ENCODE measurements at regions not wholly inside any gene's neighbourhood (a gene's known extent, or its start where the extent isn't known, plus 50 kb on each side); places are given as distances from the start of the nearest gene placed in this dataset.

- Histone ChIP-seq H3K9ac (replicated peaks in 1 of 4; ENCODE audit: extremely low read depth in 1 of 4, low read depth in 3 of 4, low read length in 3 of 4) (no peak overlapping the region), H3K79me1 (ENCODE audit: low read depth, low read length) (no peaks in the 10 kb centered on the region), H3K56ac (replicated peaks; ENCODE audit: insufficient read length, low read depth, low read length) (no peak overlapping the region), H3K14ac (ENCODE audit: insufficient read length) (no peak overlapping the region), H3K4me1 (replicated peaks in 1 of 4; ENCODE audit: control insufficient read depth in 3 of 4, insufficient read depth in 4 of 4, low read length in 3 of 4) (peaks cover 0 to 6% (median 0%) of the 10 kb centered on the region in 4 experiments; a peak in 2 of 7 replicates), H3K4ac (replicated peaks; ENCODE audit: insufficient read length, low read depth, low read length) (no peak overlapping the region), H3K4me3 (ENCODE audit: extremely low read depth in 1 of 4, insufficient read depth in 2 of 4, low read depth in 3 of 4, low read length in 4 of 4) (peak overlapping the region in 2 of 4 experiments; percentile 6 to 24; a peak in 4 of 8 replicates), H2BK5ac (ENCODE audit: low read depth, low read length) (no peak overlapping the region), H2AFZ (ENCODE audit: low read length) (0 out of 2 replicates have a peak overlapping the region, but pooled peaks have one; percentile 73), H4K20me1 (replicated peaks in 1 of 2; ENCODE audit: control insufficient read depth in 1 of 2, insufficient read depth in 2 of 2, low read length in 2 of 2) (peaks cover 0 to 3% of the 10 kb centered on the region in 2 experiments), H2BK20ac (ENCODE audit: low read length) (no peak overlapping the region), H3K27me3 (replicated peaks in 1 of 4; ENCODE audit: control insufficient read depth in 3 of 4, extremely low read depth in 1 of 4, insufficient read depth in 3 of 4, low read length in 3 of 4) (peaks cover 0 to 8% (median 5%) of the 10 kb centered on the region in 4 experiments; a peak in 5 of 7 replicates), H3K9me3 (ENCODE audit: insufficient read depth in 2 of 2, low read depth in 1 of 2, low read length in 1 of 2) (no peaks in the 10 kb centered on the region), H2BK12ac (ENCODE audit: low read depth, low read length) (no peak overlapping the region), H2BK15ac (ENCODE audit: low read length) (no peak overlapping the region), H3K36me3 (ENCODE audit: control insufficient read depth in 2 of 4, insufficient read depth in 4 of 4, low read length in 3 of 4) (no peaks in the 10 kb centered on the region), H3K23me2 (ENCODE audit: low read depth, low read length) (no peaks in the 10 kb centered on the region), H3K4me2 (ENCODE audit: insufficient read depth in 1 of 2, low read depth in 2 of 2, low read length in 2 of 2) (peak overlapping the region; percentile 38 to 42; a peak in 3 of 4 replicates), H4K5ac (ENCODE audit: insufficient read length, low read depth, low read length) (no peak overlapping the region), H3K18ac (ENCODE audit: extremely low read depth, low read length) (no peak overlapping the region), H2AK5ac (ENCODE audit: low read depth, low read length) (no peak overlapping the region), H2BK120ac (replicated peaks; ENCODE audit: low read depth, low read length) (no peak overlapping the region), H3K79me2 (ENCODE audit: control insufficient read depth in 1 of 2, insufficient read depth in 2 of 2, low read length in 2 of 2) (no peaks in the 10 kb centered on the region), H4K91ac (replicated peaks; ENCODE audit: insufficient read length, low read length) (no peak overlapping the region), H3K23ac (ENCODE audit: insufficient read length) (no peak overlapping the region), H3K27ac (ENCODE audit: low read depth, low read length) (no peak overlapping the region), H4K8ac (ENCODE audit: extremely low read depth, insufficient read depth, low read length) (no peak overlapping the region; the same call in 1 of the 2 replicates)
- FAIRE-seq (no peak), DNase-seq (ENCODE audit: low read depth in 1 of 2, low spot score in 2 of 2) (peak in 1 of 2 experiments; percentile 87)
- CTCF ChIA-PET (ENCODE audit: partially characterized antibody): interaction anchor here (0.7 to 6.1 kb wide), 14 partner anchors 9 to 660 kb away, joined by 3 to 86 read pairs (median 4); no protein-coding TSS in a partner anchor
- 20% methylated on average over 27 of the region's 31 CpGs; no CpG with 5 or more reads in 1 of the 2 experiments for whole genome bisulfite sequencing, 2 experiments (ENCODE audit: extremely low coverage in 1 of 2, insufficient coverage in 1 of 2, insufficient read length in 1 of 2, insufficient replicate concordance in 2 of 2, low coverage in 1 of 2, low lambda C conversion rate in 2 of 2, missing lambda C conversion rate in 1 of 2)
- POLR2A ChIA-PET (ENCODE audit: partially characterized antibody): no interaction called here
- TF ChIP-seq TAF1 (IDR thresholded peaks at IDR 0.05; ENCODE audit: low read depth, low read length): no peak
- TF ChIP-seq RAD21 (IDR thresholded peaks at IDR 0.05 in 1 of 2, conservative IDR thresholded peaks at IDR 0.05 in 1 of 2; ENCODE audit: low read depth in 2 of 2, low read length in 2 of 2): peak; percentile 66 to 80
- no peak for TF ChIP-seq BRCA1 (IDR thresholded peaks at IDR 0.05; ENCODE audit: low read depth, low read length)
- TF ChIP-seq TBP (IDR thresholded peaks at IDR 0.05; ENCODE audit: low read depth, low read length): no peak
- TF ChIP-seq MAFK (IDR thresholded peaks at IDR 0.05; ENCODE audit: low read depth, low read length): peak; percentile 87
- TF ChIP-seq SIX5 (IDR thresholded peaks at IDR 0.05; ENCODE audit: low read depth, low read length): no peak
- TF ChIP-seq NRF1 (IDR thresholded peaks at IDR 0.05; ENCODE audit: low read depth, low read length): no peak
- TF ChIP-seq SP1 (IDR thresholded peaks at IDR 0.05; ENCODE audit: low read depth, low read length): no peak
Measured at GRCh38 chr20:59525500-59526241, 78.7 kb upstream of the PHACTR3 start.
